GM21528 (cell line): ENCODE measurements at regions not wholly inside any gene's neighbourhood (a gene's known extent, or its start where the extent isn't known, plus 50 kb on each side); places are given as distances from the start of the nearest gene placed in this dataset.

Experiments
- ATAC-seq: cut with Tn5 transposase; IDR thresholded peaks from one replicate; pipeline ENCODE4 v1.9.1; 2021; ENCODE audit warnings: mild to moderate bottlenecking, moderate library complexity; ENCODE audit not compliant: unreplicated experiment, low FRiP score

- ATAC-seq, result no peak
Observed at GRCh38 chr3:115513416-115513800, 109.9 kb upstream of the GAP43 start.

- no peak for ATAC-seq
Observed at GRCh38 chr3:115517457-115518050, 105.8 kb upstream of the GAP43 start.

GRCh38 chr3:115518100-115518852, 105.0 kb upstream of the GAP43 start:
- no peak for ATAC-seq

DNA sequence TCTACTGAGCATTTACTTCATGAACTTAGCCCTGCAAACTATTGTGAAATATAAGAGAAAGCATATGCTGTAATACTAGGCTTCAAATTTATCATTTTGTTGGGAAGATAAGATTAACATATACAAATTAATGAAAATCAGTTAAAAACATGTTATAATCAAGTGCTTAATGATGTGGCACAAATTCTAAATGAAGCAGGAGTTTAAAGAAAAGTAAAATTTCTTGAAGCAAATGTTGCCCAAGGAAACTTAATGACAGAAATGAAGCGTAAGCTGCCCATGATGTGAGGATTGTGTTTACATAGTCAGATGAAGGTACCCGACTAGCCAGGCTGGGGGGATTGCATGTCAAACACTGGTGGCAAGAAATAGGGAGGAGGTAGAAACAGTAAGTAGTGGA, 103.1 kb upstream of the GAP43 start:
- ATAC-seq, result no peak

- ATAC-seq, result no peak
Observed at GRCh38 chr3:115520651-115521245, 102.6 kb upstream of the GAP43 start.

GRCh38 chr3:115523458-115523857, 99.9 kb upstream of the GAP43 start:
- ATAC-seq, result no peak

DNA sequence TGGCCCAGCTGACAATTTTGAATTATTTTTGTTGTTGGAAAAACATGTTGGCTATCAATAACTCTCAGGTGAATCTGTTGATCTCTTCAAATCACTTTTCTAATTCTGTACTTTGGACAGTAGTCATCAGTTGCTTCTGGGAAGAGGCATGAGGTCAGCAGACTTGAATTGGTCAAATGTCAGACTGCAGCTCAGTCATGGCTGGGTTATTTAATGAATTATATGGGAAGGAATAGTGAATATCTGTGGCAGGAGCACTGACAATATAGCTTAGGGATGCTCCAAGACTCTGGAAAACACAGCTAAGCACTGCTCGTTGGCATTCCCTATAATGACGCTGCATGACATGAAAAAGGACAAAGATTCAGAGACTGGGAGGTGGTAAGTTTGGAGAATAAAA, 98.8 kb upstream of the GAP43 start:
- ATAC-seq, result no peak

DNA sequence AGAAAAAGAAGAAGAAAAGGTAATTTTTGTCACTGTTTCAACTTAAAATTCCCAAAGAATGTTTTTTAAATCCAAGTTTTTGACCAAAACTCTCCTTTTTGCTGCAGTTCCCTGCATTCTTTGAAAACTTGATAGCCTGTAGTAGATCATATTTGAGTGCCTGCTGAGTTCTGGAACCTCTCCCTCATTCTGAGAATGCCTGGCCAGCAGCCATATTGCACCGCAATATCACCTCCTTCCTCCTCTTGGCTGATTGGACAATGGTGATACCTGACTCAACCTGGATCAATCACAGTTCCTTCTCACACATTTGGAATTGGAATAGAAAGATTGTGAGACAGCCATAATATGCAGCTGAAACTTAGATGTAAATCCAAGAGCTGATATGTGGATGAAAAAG, 97.6 kb upstream of the GAP43 start:
- ATAC-seq, result no peak

DNA sequence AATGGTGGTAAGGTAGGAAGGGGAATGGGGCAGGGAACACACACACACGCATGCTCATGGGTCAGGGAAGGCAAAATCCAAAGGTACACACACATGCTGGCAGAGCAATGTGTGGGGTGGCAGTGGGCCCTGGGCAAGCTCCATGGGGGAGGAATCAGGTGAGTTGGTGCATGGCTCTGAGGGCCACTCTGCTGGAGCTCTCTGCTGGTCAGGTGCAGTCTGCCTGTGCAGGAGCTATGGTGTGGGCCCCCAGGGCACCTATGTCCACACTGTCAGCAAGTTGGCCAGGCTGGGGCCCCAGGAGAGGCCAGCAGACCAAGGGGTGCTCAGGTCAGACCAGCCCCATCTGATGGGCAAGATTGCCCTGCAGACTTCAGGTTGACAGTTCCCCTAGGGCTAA, 90.1 kb upstream of the GAP43 start:
- ATAC-seq, result no peak

DNA sequence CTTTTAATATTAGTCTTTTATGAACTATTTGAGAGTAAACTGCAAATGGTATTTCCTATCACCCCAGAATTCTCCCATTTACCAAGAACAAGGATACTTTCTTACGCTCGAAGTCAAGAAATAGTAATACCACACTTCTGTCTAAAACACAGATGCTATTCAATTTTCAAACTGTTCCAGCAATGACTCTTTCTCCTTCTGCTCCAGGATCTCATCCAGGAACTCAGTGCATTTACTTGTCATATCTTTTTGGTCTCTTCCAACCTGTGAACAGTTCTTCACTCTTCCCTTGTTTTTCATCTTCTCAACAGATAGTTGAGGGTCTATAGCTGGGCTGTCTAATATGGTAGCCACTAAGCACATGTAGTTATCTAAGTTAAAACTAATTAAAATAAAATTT, 87.1 kb upstream of the GAP43 start:
- no peak for ATAC-seq

- ATAC-seq, result no peak
Observed at GRCh38 chr3:115537669-115538068, 85.6 kb upstream of the GAP43 start.

DNA sequence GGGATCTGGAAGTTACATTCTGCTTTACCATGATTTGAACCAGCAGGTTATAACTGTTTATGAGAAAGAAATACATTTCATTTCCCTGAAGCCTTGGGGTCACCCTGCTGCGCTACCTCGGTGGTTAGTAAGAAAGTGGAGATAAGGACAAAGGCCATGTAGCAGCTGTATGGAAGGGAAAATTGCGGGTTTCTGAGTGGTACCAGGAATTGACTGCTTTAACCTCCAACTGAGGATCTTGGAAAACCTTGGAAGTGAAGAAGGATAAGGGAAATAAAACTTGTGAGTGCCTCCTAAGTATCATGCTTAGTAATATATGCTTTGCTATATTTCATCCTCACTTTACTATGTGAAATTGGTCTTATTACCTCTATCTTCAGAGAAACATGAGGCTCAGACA, 76.1 kb upstream of the GAP43 start:
- no peak for ATAC-seq

- ATAC-seq, result no peak
Observed at GRCh38 chr3:115548611-115549010, 74.7 kb upstream of the GAP43 start.

GRCh38 chr3:115549071-115549470, 74.2 kb upstream of the GAP43 start:
- ATAC-seq, result no peak

DNA sequence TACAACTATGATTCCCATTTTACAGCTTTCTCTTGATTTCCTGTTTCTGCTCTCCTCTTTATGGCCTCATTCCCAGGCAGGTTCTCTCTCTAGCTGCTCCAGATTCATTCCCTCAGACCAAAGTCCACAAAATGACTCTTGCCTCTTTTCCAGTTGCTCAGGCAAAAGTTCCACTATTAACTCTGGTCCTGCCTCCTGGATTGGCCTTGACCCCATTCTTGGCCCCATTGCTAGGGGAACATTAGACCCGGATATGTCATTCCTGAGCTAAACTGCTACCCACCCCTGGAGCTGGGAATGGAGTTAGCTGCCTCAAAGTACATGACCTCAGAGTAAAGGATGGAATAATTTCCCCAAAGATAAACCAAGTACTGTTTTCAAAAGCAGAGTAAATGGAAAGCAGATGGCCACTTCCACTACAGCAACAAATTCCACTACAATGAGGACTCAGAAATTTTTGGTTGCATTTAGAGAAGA, 73.0 kb upstream of the GAP43 start:
- no peak for ATAC-seq

DNA sequence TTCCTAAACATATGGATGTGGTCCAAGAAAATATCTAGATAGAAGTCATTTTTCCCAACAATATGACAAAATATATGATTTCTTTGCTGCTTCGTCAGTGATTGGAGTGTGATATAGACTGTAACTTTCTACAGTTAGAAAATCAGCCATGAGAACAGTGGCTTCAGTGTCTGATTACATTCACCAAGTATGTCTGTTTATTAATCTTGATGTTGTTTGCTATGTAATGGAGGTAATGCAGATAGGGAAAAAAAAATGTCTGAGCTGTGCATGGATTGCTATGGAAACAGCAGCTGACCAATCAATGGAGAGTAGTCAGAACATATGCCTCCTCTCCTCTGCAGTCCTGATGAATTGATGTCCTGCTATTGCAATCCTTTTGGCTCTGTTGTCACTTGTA, 72.3 kb upstream of the GAP43 start:
- ATAC-seq, result no peak

- no peak for ATAC-seq
Observed at GRCh38 chr3:115552007-115552406, 71.3 kb upstream of the GAP43 start.

- no peak for ATAC-seq
Observed at GRCh38 chr3:115553796-115554486, 69.4 kb upstream of the GAP43 start.

DNA sequence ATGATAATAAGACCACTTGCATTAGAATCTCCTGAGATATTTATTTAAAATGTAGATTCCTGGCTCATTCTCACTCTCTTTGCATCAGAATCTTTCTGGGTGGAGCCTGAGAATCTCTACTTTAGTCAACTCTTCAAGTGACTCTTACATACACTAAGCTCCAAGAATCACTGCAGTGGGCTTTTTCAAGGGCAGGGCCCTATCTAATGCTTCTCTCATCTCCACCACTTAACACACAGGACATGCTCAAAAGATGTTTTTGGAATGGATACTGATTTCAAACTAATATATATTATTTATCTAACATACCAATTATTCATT, 68.9 kb upstream of the GAP43 start:
- no peak for ATAC-seq

- no peak for ATAC-seq
Observed at GRCh38 chr3:115562636-115563267, 60.6 kb upstream of the GAP43 start.

- ATAC-seq, result no peak
Observed at GRCh38 chr3:115563984-115564383, 59.3 kb upstream of the GAP43 start.
